Glutamatergic neuron (in vitro differentiated cells): ENCODE measurements at regions not wholly inside any gene's neighbourhood (a gene's known extent, or its start where the extent isn't known, plus 50 kb on each side); places are given as distances from the start of the nearest gene placed in this dataset.

Experiments
- DNase-seq: peaks from one replicate; pipeline ENCODE4 v3.0.0; 2022
- H3K27ac Mint-ChIP-seq: one replicate; pipeline ENCODE4 v1.8.0; 2020; ENCODE audit warnings: mild to moderate bottlenecking, mixed read lengths, inconsistent platforms; ENCODE audit not compliant: unreplicated experiment
- H3K27me3 Mint-ChIP-seq: one replicate; pipeline ENCODE4 v1.8.0; 2020; ENCODE audit warnings: mild to moderate bottlenecking, moderate library complexity, mixed read lengths, inconsistent platforms; ENCODE audit not compliant: unreplicated experiment
- H3K36me3 Mint-ChIP-seq: one replicate; pipeline ENCODE4 v1.8.0; 2020; ENCODE audit warnings: mild to moderate bottlenecking, mixed read lengths, inconsistent platforms; ENCODE audit not compliant: unreplicated experiment
- H3K4me1 Mint-ChIP-seq: one replicate; pipeline ENCODE4 v1.8.0; 2020; ENCODE audit warnings: mild to moderate bottlenecking, low read depth, mixed read lengths, inconsistent platforms; ENCODE audit not compliant: unreplicated experiment
- H3K4me3 Mint-ChIP-seq: one replicate; pipeline ENCODE4 v1.8.0; 2020; ENCODE audit warnings: mild to moderate bottlenecking, mixed read lengths, inconsistent platforms; ENCODE audit not compliant: unreplicated experiment
- H3K9me3 Mint-ChIP-seq: one replicate; pipeline ENCODE4 v1.8.0; 2020; ENCODE audit warnings: mild to moderate bottlenecking, moderate library complexity, mixed read lengths, inconsistent platforms; ENCODE audit not compliant: unreplicated experiment
- CTCF ChIP-seq: fragments of 200-600 bp; sonication (generic); IDR thresholded peaks from one replicate; pipeline ENCODE4 v1.5.0; 2021; ENCODE audit not compliant: partially characterized antibody, unreplicated experiment

- no peak for TF ChIP-seq CTCF
- peaks cover 3% of the 10 kb centered on the region for H3K9me3 Mint-ChIP-seq
- no peak overlapping the region for H3K27ac Mint-ChIP-seq
These were observed 549.1 kb upstream of the CCNG1 start for GRCh38 chr5:162888268-162888667.

GRCh38 chr5:162911873-162912272 is 525.5 kb upstream of the CCNG1 start:
- no peaks in the 10 kb centered on the region for H3K4me1 Mint-ChIP-seq
- no peaks in the 10 kb centered on the region for H3K36me3 Mint-ChIP-seq
- H3K9me3 Mint-ChIP-seq = peaks cover 2% of the 10 kb centered on the region
- TF ChIP-seq CTCF = no peak
- no peak overlapping the region for H3K4me3 Mint-ChIP-seq
- no peak overlapping the region for H3K27ac Mint-ChIP-seq
- DNase-seq = no peak
- no peaks in the 10 kb centered on the region for H3K27me3 Mint-ChIP-seq

More at GRCh38 chr5:162888268-162888667, 549.1 kb upstream of the CCNG1 start:
- H3K4me1 Mint-ChIP-seq = no peaks in the 10 kb centered on the region
- no peak overlapping the region for H3K4me3 Mint-ChIP-seq
- no peaks in the 10 kb centered on the region for H3K27me3 Mint-ChIP-seq
- DNase-seq = no peak
- H3K36me3 Mint-ChIP-seq = no peaks in the 10 kb centered on the region

- no peak overlapping the region for H3K27ac Mint-ChIP-seq
- no peak for TF ChIP-seq CTCF
- no peaks in the 10 kb centered on the region for H3K4me1 Mint-ChIP-seq
- peaks cover 2% of the 10 kb centered on the region for H3K9me3 Mint-ChIP-seq
- no peak overlapping the region for H3K4me3 Mint-ChIP-seq
- H3K27me3 Mint-ChIP-seq = no peaks in the 10 kb centered on the region
- no peak for DNase-seq
- H3K36me3 Mint-ChIP-seq = no peaks in the 10 kb centered on the region
These were observed 521.0 kb upstream of the CCNG1 start for GRCh38 chr5:162916368-162916767.

- no peak for TF ChIP-seq CTCF
- Mint-ChIP-seq H3K27ac (no peak overlapping the region), H3K9me3 (no peaks in the 10 kb centered on the region), H3K36me3 (peaks cover 1% of the 10 kb centered on the region), H3K4me3 (no peak overlapping the region), H3K27me3 (no peaks in the 10 kb centered on the region), H3K4me1 (no peaks in the 10 kb centered on the region)
- DNase-seq = no peak
These were observed 508.3 kb upstream of the CCNG1 start for GRCh38 chr5:162929104-162929503.

- Mint-ChIP-seq H3K9me3 (no peaks in the 10 kb centered on the region), H3K27ac (no peak overlapping the region), H3K4me1 (peaks cover 5% of the 10 kb centered on the region), H3K27me3 (no peaks in the 10 kb centered on the region), H3K4me3 (no peak overlapping the region), H3K36me3 (peaks cover 12% of the 10 kb centered on the region)
- no peak for DNase-seq
- TF ChIP-seq CTCF = no peak
These were observed 505.9 kb upstream of the CCNG1 start for GRCh38 chr5:162931501-162931900.
